ENCODE measurements at regions not wholly inside any gene's neighbourhood (a gene's known extent, or its start where the extent isn't known, plus 50 kb on each side); places are given as distances from the start of the nearest gene placed in this dataset.
A peak's percentile ranks its signal among the peaks of the same experiment; 100 is the strongest.

DNA sequence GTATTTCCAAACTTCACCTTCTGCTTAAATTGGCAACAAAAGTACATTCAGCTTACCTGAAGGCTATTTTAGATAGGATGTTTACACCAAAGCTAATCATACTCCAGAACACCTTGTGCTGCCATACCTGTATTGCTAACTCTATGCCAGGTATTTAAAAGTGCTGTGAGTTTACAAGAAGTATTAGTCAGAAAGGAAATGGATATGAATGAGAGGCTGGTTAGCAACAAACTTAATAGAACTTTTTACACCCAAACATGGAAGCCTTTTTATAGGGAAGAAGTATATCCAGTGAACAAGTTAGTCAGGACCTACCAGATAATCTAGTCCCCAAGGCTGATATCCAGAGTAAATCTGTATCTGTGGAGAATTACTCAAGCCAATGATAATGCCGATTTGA is 131.2 kb upstream of the SPRY1 start:
- no peaks in the 10 kb centered on the region for H3K27me3 Mint-ChIP-seq (ENCODE audit: low read depth)
- H3K36me3 Mint-ChIP-seq: no peaks in the 10 kb centered on the region
- H3K4me3 Mint-ChIP-seq: no peak overlapping the region
- DNase-seq (ENCODE audit: low spot score in 2 of 2, unreplicated experiment in 2 of 2): no peak
- TF ChIP-seq, protein P1, sequence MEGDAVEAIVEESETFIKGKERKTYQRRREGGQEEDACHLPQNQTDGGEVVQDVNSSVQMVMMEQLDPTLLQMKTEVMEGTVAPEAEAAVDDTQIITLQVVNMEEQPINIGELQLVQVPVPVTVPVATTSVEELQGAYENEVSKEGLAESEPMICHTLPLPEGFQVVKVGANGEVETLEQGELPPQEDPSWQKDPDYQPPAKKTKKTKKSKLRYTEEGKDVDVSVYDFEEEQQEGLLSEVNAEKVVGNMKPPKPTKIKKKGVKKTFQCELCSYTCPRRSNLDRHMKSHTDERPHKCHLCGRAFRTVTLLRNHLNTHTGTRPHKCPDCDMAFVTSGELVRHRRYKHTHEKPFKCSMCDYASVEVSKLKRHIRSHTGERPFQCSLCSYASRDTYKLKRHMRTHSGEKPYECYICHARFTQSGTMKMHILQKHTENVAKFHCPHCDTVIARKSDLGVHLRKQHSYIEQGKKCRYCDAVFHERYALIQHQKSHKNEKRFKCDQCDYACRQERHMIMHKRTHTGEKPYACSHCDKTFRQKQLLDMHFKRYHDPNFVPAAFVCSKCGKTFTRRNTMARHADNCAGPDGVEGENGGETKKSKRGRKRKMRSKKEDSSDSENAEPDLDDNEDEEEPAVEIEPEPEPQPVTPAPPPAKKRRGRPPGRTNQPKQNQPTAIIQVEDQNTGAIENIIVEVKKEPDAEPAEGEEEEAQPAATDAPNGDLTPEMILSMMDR (IDR thresholded peaks at IDR 0.05; ENCODE audit: unreplicated experiment): no peak
- peaks cover 14% of the 10 kb centered on the region for H3K4me1 Mint-ChIP-seq
- H3K9me3 Mint-ChIP-seq: peaks cover 7% of the 10 kb centered on the region
- no peak overlapping the region for H3K27ac Mint-ChIP-seq

GRCh38 chr4:123266221-123266620 is 130.4 kb upstream of the SPRY1 start:
- H3K27me3 Mint-ChIP-seq (ENCODE audit: low read depth): no peaks in the 10 kb centered on the region
- TF ChIP-seq, protein P1 (IDR thresholded peaks at IDR 0.05; ENCODE audit: unreplicated experiment): no peak
- H3K36me3 Mint-ChIP-seq: no peaks in the 10 kb centered on the region
- H3K9me3 Mint-ChIP-seq: peaks cover 7% of the 10 kb centered on the region
- H3K4me3 Mint-ChIP-seq: no peak overlapping the region
- peaks cover 8% of the 10 kb centered on the region for H3K4me1 Mint-ChIP-seq
- no peak for DNase-seq (ENCODE audit: low spot score in 2 of 2, unreplicated experiment in 2 of 2)
- no peak overlapping the region for H3K27ac Mint-ChIP-seq

DNA sequence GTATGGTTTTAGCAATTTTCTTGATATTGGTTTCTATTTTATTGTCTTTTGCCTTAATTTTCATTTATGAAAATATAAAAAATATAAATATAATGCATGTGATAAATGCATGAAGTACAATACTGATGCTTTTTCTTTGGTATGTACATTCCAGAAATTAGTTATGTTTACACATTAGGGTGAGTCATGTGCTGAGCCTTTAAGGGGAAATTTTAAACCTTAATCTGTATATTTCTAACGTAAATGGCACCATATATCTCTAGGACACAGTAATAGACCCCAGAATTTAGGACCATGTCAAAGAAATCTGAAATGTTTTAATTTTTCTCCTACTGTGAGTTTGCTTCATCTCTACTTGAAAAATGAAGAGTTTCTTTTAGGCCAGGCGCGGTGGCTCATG is 117.8 kb upstream of the SPRY1 start:
- no peak overlapping the region for H3K4me3 Mint-ChIP-seq
- H3K4me1 Mint-ChIP-seq: peaks cover 5% of the 10 kb centered on the region
- no peak for DNase-seq (ENCODE audit: low spot score in 2 of 2, unreplicated experiment in 2 of 2)
- peaks cover 22% of the 10 kb centered on the region for H3K9me3 Mint-ChIP-seq
- H3K27me3 Mint-ChIP-seq (ENCODE audit: low read depth): no peaks in the 10 kb centered on the region
- no peak overlapping the region for H3K27ac Mint-ChIP-seq
- TF ChIP-seq, protein P1 (IDR thresholded peaks at IDR 0.05; ENCODE audit: unreplicated experiment): no peak
- peaks cover 16% of the 10 kb centered on the region for H3K36me3 Mint-ChIP-seq

DNA sequence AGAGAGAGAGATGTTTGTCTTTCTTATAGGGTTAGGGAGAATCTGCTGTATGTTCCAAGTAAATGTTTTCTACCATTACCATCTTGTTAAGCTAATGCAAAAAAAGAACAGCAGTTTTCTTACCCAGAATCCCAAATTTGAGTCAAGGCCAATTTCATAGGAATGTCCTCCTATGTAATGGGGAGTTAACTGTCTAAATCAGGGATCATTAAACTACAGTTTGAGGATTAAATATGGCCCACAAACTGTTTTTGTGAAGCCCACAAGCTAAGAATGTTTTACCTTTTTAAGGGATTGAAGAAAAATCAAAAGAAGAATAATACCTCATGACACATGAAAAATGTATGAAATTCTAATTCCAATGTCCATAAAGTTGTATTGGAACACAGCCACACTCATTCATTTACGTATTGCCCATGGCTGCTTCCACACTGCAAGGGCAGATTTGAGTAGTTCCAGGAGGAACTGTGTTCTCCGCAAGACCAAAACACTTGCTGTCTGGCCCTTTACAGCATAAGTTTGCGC is 113.2 kb upstream of the SPRY1 start:
- TF ChIP-seq, protein P1 (IDR thresholded peaks at IDR 0.05; ENCODE audit: unreplicated experiment): no peak
- Mint-ChIP-seq H3K4me1 (peaks cover 22% of the 10 kb centered on the region), H3K4me3 (no peak overlapping the region), H3K27me3 (ENCODE audit: low read depth) (no peaks in the 10 kb centered on the region), H3K36me3 (peaks cover 7% of the 10 kb centered on the region), H3K9me3 (peaks cover 10% of the 10 kb centered on the region), H3K27ac (peak overlapping the region; percentile 13)
- no peak for DNase-seq (ENCODE audit: low spot score in 2 of 2, unreplicated experiment in 2 of 2)

GRCh38 chr4:123284168-123284567 is 112.4 kb upstream of the SPRY1 start:
- peaks cover 14% of the 10 kb centered on the region for H3K9me3 Mint-ChIP-seq
- TF ChIP-seq, protein P1 (IDR thresholded peaks at IDR 0.05; ENCODE audit: unreplicated experiment): no peak
- peaks cover 11% of the 10 kb centered on the region for H3K36me3 Mint-ChIP-seq
- no peak for DNase-seq (ENCODE audit: low spot score in 2 of 2, unreplicated experiment in 2 of 2)
- H3K27ac Mint-ChIP-seq: peak overlapping the region; percentile 5
- peaks cover 22% of the 10 kb centered on the region for H3K4me1 Mint-ChIP-seq
- H3K4me3 Mint-ChIP-seq: no peak overlapping the region
- no peaks in the 10 kb centered on the region for H3K27me3 Mint-ChIP-seq (ENCODE audit: low read depth)

All from mesothelial cell of epicardium (in vitro differentiated cells).